GM12878 (cell line): ENCODE measurements at regions not wholly inside any gene's neighbourhood (a gene's known extent, or its start where the extent isn't known, plus 50 kb on each side); places are given as distances from the start of the nearest gene placed in this dataset.

Source experiments
- ATAC-seq: fragments of 200-7000 bp; cut with Tn5 transposase; 3 replicates; pipeline ENCODE4 v1.9.1; 2020; ENCODE audit warnings: mild to moderate bottlenecking, moderate library complexity
- BruUV-seq: library from RNA; stranded (reverse); fragments of 400-500 nt; replicated peaks from 2 replicates; lab custom pipeline; 2021; lab: Mats Ljungman, UMichigan
- CTCF ChIA-PET: fragments of 300-600 bp; sonication (Branson Sonifier 250); formaldehyde crosslinking; extraction: SDS; loops from one replicate; lab custom pipeline; 2021; ENCODE audit warnings: inconsistent platforms; lab: Yijun Ruan, JAX
- POLR2A ChIA-PET: fragments of 350-600 bp; formaldehyde crosslinking; extraction: SDS; loops from one replicate; lab custom pipeline; 2021; ENCODE audit warnings: inconsistent platforms; lab: Charles Lee
- RAD21 ChIA-PET: fragments of 300-600 bp; sonication (Branson Sonifier 250); formaldehyde crosslinking; loops from one replicate; lab custom pipeline; 2023; ENCODE audit warnings: antibody characterized with exemption; ENCODE audit not compliant: unreplicated experiment; lab: Charles Lee
- SMC1A ChIA-PET: fragments of 300-600 bp; sonication (Branson Sonifier 250); formaldehyde crosslinking; loops from one replicate; lab custom pipeline; 2023; ENCODE audit not compliant: unreplicated experiment, uncharacterized antibody; lab: Charles Lee
- DNase-seq: peaks from one replicate; pipeline ENCODE4 v3.0.0-alpha.2; 2011; ENCODE audit warnings: low read depth, low spot score
- FAIRE-seq: peaks from 3 replicates; lab custom pipeline; 2011; peaks lifted over from hg19 to GRCh38; lab: Jason Lieb, UNC
- H2AFZ ChIP-seq: 2 replicates; pipeline ENCODE4 v1.6.0; 2011; ENCODE audit warnings: low read depth, low read length, control low read depth; ENCODE audit not compliant: control insufficient read depth
- H3K27ac ChIP-seq: 2 replicates; pipeline ENCODE4 v1.5.1; 2011; ENCODE audit warnings: control low read depth; ENCODE audit not compliant: control insufficient read depth, insufficient read depth
- H3K27me3 ChIP-seq, 2 experiments: replicated peaks in 1 of 2; 2 replicates each; pipeline versions ENCODE4 v1.6.0 to v1.6.1; 2011; ENCODE audit warnings: low read length in 1 of 2; ENCODE audit not compliant: control insufficient read depth in 2 of 2, insufficient read depth in 2 of 2
- H3K36me3 ChIP-seq, 2 experiments: 2 replicates each; pipeline ENCODE4 v1.5.1; 2011; ENCODE audit warnings: low read length in 1 of 2; ENCODE audit not compliant: control insufficient read depth in 2 of 2, insufficient read depth in 2 of 2
- H3K4me1 ChIP-seq: 2 replicates; pipeline ENCODE4 v1.6.1; 2011; ENCODE audit warnings: mild to moderate bottlenecking, low read length, moderate library complexity, mixed read lengths; ENCODE audit not compliant: control insufficient read depth, insufficient read depth
- H3K4me2 ChIP-seq: 2 replicates; pipeline ENCODE4 v1.6.0; 2011; ENCODE audit warnings: control low read depth; ENCODE audit not compliant: control insufficient read depth, insufficient read depth
- H3K4me3 ChIP-seq: fragments of 200-600 bp; sonication (generic); 2 replicates; pipeline ENCODE4 v1.5.1; 2016
- H3K79me2 ChIP-seq: 2 replicates; pipeline ENCODE4 v1.6.0; 2011; ENCODE audit warnings: low read length; ENCODE audit not compliant: control insufficient read depth, insufficient read depth
- H3K9ac ChIP-seq: 2 replicates; pipeline ENCODE4 v1.8.0; 2011; ENCODE audit warnings: low read length, control low read depth, mixed read lengths; ENCODE audit not compliant: control insufficient read depth, insufficient read depth
- H3K9me3 ChIP-seq: replicated peaks from 3 replicates; pipeline ENCODE4 v1.5.1; 2011; ENCODE audit warnings: mild to moderate bottlenecking, low read length; ENCODE audit not compliant: control insufficient read depth, insufficient read depth
- H4K20me1 ChIP-seq: 2 replicates; pipeline ENCODE4 v1.6.0; 2011; ENCODE audit not compliant: control insufficient read depth, insufficient read depth
- ATF7 ChIP-seq: fragments of 450-650 bp; IDR thresholded peaks from 2 replicates; pipeline ENCODE4 v1.6.1; 2016; ENCODE audit warnings: low read depth, mild to moderate bottlenecking
- CREB1 ChIP-seq: IDR thresholded peaks from 2 replicates; pipeline ENCODE4 v1.6.1; 2012; ENCODE audit warnings: low read depth, mild to moderate bottlenecking, inconsistent platforms
- FOS ChIP-seq: IDR thresholded peaks from 3 replicates; pipeline ENCODE4 v1.6.1; 2011; ENCODE audit warnings: borderline replicate concordance; ENCODE audit not compliant: insufficient read length; ENCODE audit errors: extremely low read depth
- HSF1 ChIP-seq: fragments of 150-350 bp; IDR thresholded peaks from 2 replicates; pipeline ENCODE4 v1.6.1; 2014; ENCODE audit warnings: mild to moderate bottlenecking, low read depth, low read length
- JUNB ChIP-seq: IDR thresholded peaks from 2 replicates; pipeline ENCODE4 v1.6.1; 2016; ENCODE audit warnings: antibody characterized with exemption, mild to moderate bottlenecking
- MXI1 ChIP-seq: fragments of 150-350 bp; IDR thresholded peaks from 2 replicates; pipeline ENCODE4 v1.6.1; 2011; ENCODE audit warnings: low read depth, mild to moderate bottlenecking, inconsistent platforms, low read length, improper control_type of control experiment
- POU2F2 ChIP-seq: IDR thresholded peaks from 3 replicates; pipeline ENCODE4 v1.6.1; 2011; ENCODE audit warnings: low read depth, mild to moderate bottlenecking, low read length, borderline replicate concordance
- RAD21 ChIP-seq: IDR thresholded peaks from 2 replicates; pipeline ENCODE4 v1.6.1; 2011; ENCODE audit warnings: mild to moderate bottlenecking, low read depth, low read length, moderate library complexity; ENCODE audit not compliant: insufficient read depth
- RAD51 ChIP-seq: fragments of 450-650 bp; IDR thresholded peaks from 2 replicates; pipeline ENCODE4 v1.6.1; 2016; ENCODE audit warnings: moderate library complexity, mild to moderate bottlenecking, inconsistent platforms
- SMAD5 ChIP-seq: IDR thresholded peaks from 2 replicates; pipeline ENCODE4 v1.6.1; 2016; ENCODE audit warnings: antibody characterized with exemption, low read depth
- SMARCA5 ChIP-seq: fragments of 450-650 bp; IDR thresholded peaks from 2 replicates; pipeline ENCODE4 v1.6.1; 2017; ENCODE audit warnings: mild to moderate bottlenecking
- TAF1 ChIP-seq: IDR thresholded peaks from 2 replicates; pipeline ENCODE4 v1.6.1; 2011; ENCODE audit warnings: mild to moderate bottlenecking, low read depth, low read length, borderline replicate concordance
- YBX1 ChIP-seq: fragments of 450-650 bp; IDR thresholded peaks from 2 replicates; pipeline ENCODE4 v1.6.1; 2016; ENCODE audit warnings: antibody characterized with exemption
- ZBTB11 ChIP-seq: fragments of 450-650 bp; formaldehyde crosslinking; IDR thresholded peaks from 2 replicates; pipeline ENCODE4 v1.5.0; 2022; ENCODE audit warnings: mild to moderate bottlenecking, missing genetic modification characterization
- WGBS: methylation state at CpG from one replicate; pipeline ENCODE4 v1.1.6; 2016; ENCODE audit warnings: low lambda C conversion rate; ENCODE audit not compliant: insufficient replicate concordance, insufficient coverage; ENCODE audit errors: missing lambda C conversion rate; 5-methylcytosine and 5-hydroxymethylcytosine counted together
- in situ Hi-C: fragments of 300-500 bp; cut with MboI; formaldehyde crosslinking; loops from 9 replicates; pipeline ENCODE4 v1.14.3; 2018; ENCODE audit warnings: mixed read lengths
- intact Hi-C: fragments of 100-400 bp; cut with micrococcal nuclease; formaldehyde crosslinking; loops from one replicate; pipeline ENCODE4 v1.14.2; 2022; ENCODE audit not compliant: unreplicated experiment

- FAIRE-seq: no peak
- Histone ChIP-seq H3K4me3 (no peak overlapping the region), H3K4me1 (no peaks in the 10 kb centered on the region), H4K20me1 (no peaks in the 10 kb centered on the region), H3K9ac (no peak overlapping the region), H3K36me3 (no peaks in the 10 kb centered on the region), H3K9me3 (no peaks in the 10 kb centered on the region), H3K27ac (no peak overlapping the region), H2AFZ (no peak overlapping the region), H3K4me2 (no peak overlapping the region), H3K27me3 (no peaks in the 10 kb centered on the region), H3K79me2 (no peaks in the 10 kb centered on the region)
- ChIA-PET CTCF (no interaction called here), SMC1A (interaction anchor here (1.5 kb wide), 1 partner anchor 11 kb away, joined by 5 read pairs; no protein-coding TSS in a partner anchor), POLR2A (no interaction called here), RAD21 (no interaction called here)
- BruUV-seq: no TSS peak
- in situ Hi-C loops (no loop called here), intact Hi-C loops (no loop called here)
- WGBS: 54% methylated on average over 3 of the region's 3 CpGs
- TF ChIP-seq ATF7: no peak
- no peak for TF ChIP-seq FOS
- no peak for TF ChIP-seq RAD21
- TF ChIP-seq SMARCA5: no peak
- TF ChIP-seq TAF1: no peak
- no peak for TF ChIP-seq RAD51
- TF ChIP-seq JUNB: no peak
- TF ChIP-seq CREB1: no peak
- no peak for TF ChIP-seq ZBTB11 (CRISPR knock-in tag)
- no peak for TF ChIP-seq SMAD5
- TF ChIP-seq MXI1: no peak
- no peak for TF ChIP-seq POU2F2
- no peak for TF ChIP-seq HSF1
- no peak for TF ChIP-seq YBX1
- no peak for DNase-seq
- no peak for ATAC-seq
Observed at GRCh38 chr1:208425096-208425495, 180.9 kb upstream of the PLXNA2 start.
